Muscle layer of duodenum (tissue), 2 donors: ENCODE measurements at regions not wholly inside any gene's neighbourhood (a gene's known extent, or its start where the extent isn't known, plus 50 kb on each side); places are given as distances from the start of the nearest gene placed in this dataset.
A peak's percentile ranks its signal among the peaks of the same experiment; 100 is the strongest.

ENCODE experiments used
- H3K27ac ChIP-seq: one replicate; pipeline ENCODE4 v1.7.0; 2013; ENCODE audit warnings: mild to moderate bottlenecking, low read length
- H3K27me3 ChIP-seq: one replicate; pipeline ENCODE4 v1.7.0; 2013; ENCODE audit warnings: low read depth, mild to moderate bottlenecking, control low read depth, low read length
- H3K36me3 ChIP-seq, 2 donors: one replicate each; pipeline ENCODE4 v1.7.0; 2013; ENCODE audit warnings: low read length in 2 of 2, control low read depth in 1 of 2, mild to moderate bottlenecking in 1 of 2; ENCODE audit not compliant: insufficient read depth in 2 of 2, control insufficient read depth in 1 of 2
- H3K4me1 ChIP-seq, 2 donors: one replicate each; pipeline ENCODE4 v1.7.0; 2013; ENCODE audit warnings: low read length in 2 of 2, mild to moderate bottlenecking in 2 of 2, control low read depth in 1 of 2, moderate library complexity in 1 of 2; ENCODE audit not compliant: insufficient read depth in 2 of 2, control insufficient read depth in 1 of 2
- H3K4me3 ChIP-seq, 2 donors: one replicate each; pipeline ENCODE4 v1.7.0; 2013; ENCODE audit warnings: low read length in 2 of 2, low read depth in 1 of 2, mild to moderate bottlenecking in 1 of 2
- H3K9me3 ChIP-seq, 2 donors: one replicate each; pipeline ENCODE4 v1.7.0; 2013; ENCODE audit warnings: low read length in 2 of 2, control low read depth in 1 of 2, mild to moderate bottlenecking in 1 of 2; ENCODE audit not compliant: control insufficient read depth in 1 of 2
- donor health status: healthy.

GRCh38 chr15:66901336-66902100 lies 163.9 kb upstream of the SMAD3 start:
- Histone ChIP-seq H3K4me3 (no peak overlapping the region), H3K36me3 (no peaks in the 10 kb centered on the region), H3K27me3 (no peaks in the 10 kb centered on the region), H3K27ac (no peak overlapping the region), H3K9me3 (no peaks in the 10 kb centered on the region), H3K4me1 (peaks cover 0 to 4% of the 10 kb centered on the region in 2 donors)

- H3K27me3 ChIP-seq: no peaks in the 10 kb centered on the region
- no peaks in the 10 kb centered on the region for H3K36me3 ChIP-seq
- H3K27ac ChIP-seq: no peak overlapping the region
- H3K4me3 ChIP-seq: no peak overlapping the region
- H3K9me3 ChIP-seq: no peaks in the 10 kb centered on the region
- peaks cover 19 to 22% of the 10 kb centered on the region in 2 donors for H3K4me1 ChIP-seq
These were observed 160.2 kb upstream of the SMAD3 start for GRCh38 chr15:66905185-66905584.

GRCh38 chr15:66905954-66906353 lies 159.4 kb upstream of the SMAD3 start:
- H3K4me3 ChIP-seq: no peak overlapping the region
- H3K9me3 ChIP-seq: no peaks in the 10 kb centered on the region
- peaks cover 19 to 22% of the 10 kb centered on the region in 2 donors for H3K4me1 ChIP-seq

GRCh38 chr15:66906668-66907614 lies 158.5 kb upstream of the SMAD3 start:
- Histone ChIP-seq H3K4me1 (peaks cover 19 to 22% of the 10 kb centered on the region in 2 donors), H3K4me3 (no peak overlapping the region), H3K27ac (no peak overlapping the region), H3K27me3 (no peaks in the 10 kb centered on the region), H3K9me3 (no peaks in the 10 kb centered on the region), H3K36me3 (no peaks in the 10 kb centered on the region)

More at GRCh38 chr15:66905954-66906353, 159.4 kb upstream of the SMAD3 start:
- no peaks in the 10 kb centered on the region for H3K27me3 ChIP-seq
- no peaks in the 10 kb centered on the region for H3K36me3 ChIP-seq
- H3K27ac ChIP-seq: no peak overlapping the region

- Histone ChIP-seq H3K4me3 (peak overlapping the region in 1 of 2 donors; percentile 4), H3K27ac (peak overlapping the region; percentile 60), H3K4me1 (peaks cover 19% of the 10 kb centered on the region in 2 donors), H3K36me3 (no peaks in the 10 kb centered on the region), H3K9me3 (no peaks in the 10 kb centered on the region), H3K27me3 (no peaks in the 10 kb centered on the region)
These were observed 157.3 kb upstream of the SMAD3 start for GRCh38 chr15:66907826-66908743.

- H3K27ac ChIP-seq: peak overlapping the region; percentile 60
These were observed 156.7 kb upstream of the SMAD3 start for GRCh38 chr15:66908744-66909095.

GRCh38 chr15:66909381-66909890 lies 156.0 kb upstream of the SMAD3 start:
- H3K27ac ChIP-seq: peak overlapping the region; percentile 60
- H3K36me3 ChIP-seq: no peaks in the 10 kb centered on the region
- H3K4me3 ChIP-seq: no peak overlapping the region
- no peaks in the 10 kb centered on the region for H3K9me3 ChIP-seq
- no peaks in the 10 kb centered on the region for H3K27me3 ChIP-seq
- H3K4me1 ChIP-seq: peaks cover 18 to 19% of the 10 kb centered on the region in 2 donors

More at GRCh38 chr15:66908744-66909095, 156.7 kb upstream of the SMAD3 start:
- Histone ChIP-seq H3K27me3 (no peaks in the 10 kb centered on the region), H3K9me3 (no peaks in the 10 kb centered on the region), H3K4me3 (no peak overlapping the region), H3K36me3 (no peaks in the 10 kb centered on the region), H3K4me1 (peaks cover 18 to 19% of the 10 kb centered on the region in 2 donors)

GRCh38 chr15:66911131-66911700 lies 154.2 kb upstream of the SMAD3 start:
- Histone ChIP-seq H3K36me3 (no peaks in the 10 kb centered on the region), H3K4me3 (no peak overlapping the region), H3K27ac (no peak overlapping the region), H3K9me3 (no peaks in the 10 kb centered on the region), H3K4me1 (peaks cover 18 to 19% of the 10 kb centered on the region in 2 donors), H3K27me3 (no peaks in the 10 kb centered on the region)

GRCh38 chr15:66912001-66912400 lies 153.4 kb upstream of the SMAD3 start:
- no peaks in the 10 kb centered on the region for H3K36me3 ChIP-seq
- no peaks in the 10 kb centered on the region for H3K27me3 ChIP-seq
- no peak overlapping the region for H3K27ac ChIP-seq
- no peaks in the 10 kb centered on the region for H3K9me3 ChIP-seq
- no peak overlapping the region for H3K4me3 ChIP-seq
- H3K4me1 ChIP-seq: peaks cover 18 to 19% of the 10 kb centered on the region in 2 donors

GRCh38 chr15:66912441-66912840 lies 153.0 kb upstream of the SMAD3 start:
- H3K36me3 ChIP-seq: no peaks in the 10 kb centered on the region
- H3K27me3 ChIP-seq: no peaks in the 10 kb centered on the region
- H3K4me3 ChIP-seq: no peak overlapping the region
- no peak overlapping the region for H3K27ac ChIP-seq
- H3K9me3 ChIP-seq: no peaks in the 10 kb centered on the region
- H3K4me1 ChIP-seq: peaks cover 15 to 16% of the 10 kb centered on the region in 2 donors
